GM19463 (cell line): ENCODE measurements at regions not wholly inside any gene's neighbourhood (a gene's known extent, or its start where the extent isn't known, plus 50 kb on each side); places are given as distances from the start of the nearest gene placed in this dataset.

ENCODE experiments used
- ATAC-seq: cut with Tn5 transposase; IDR thresholded peaks from one replicate; pipeline ENCODE4 v1.9.1; 2021; ENCODE audit warnings: mild to moderate bottlenecking, moderate library complexity; ENCODE audit not compliant: unreplicated experiment

DNA sequence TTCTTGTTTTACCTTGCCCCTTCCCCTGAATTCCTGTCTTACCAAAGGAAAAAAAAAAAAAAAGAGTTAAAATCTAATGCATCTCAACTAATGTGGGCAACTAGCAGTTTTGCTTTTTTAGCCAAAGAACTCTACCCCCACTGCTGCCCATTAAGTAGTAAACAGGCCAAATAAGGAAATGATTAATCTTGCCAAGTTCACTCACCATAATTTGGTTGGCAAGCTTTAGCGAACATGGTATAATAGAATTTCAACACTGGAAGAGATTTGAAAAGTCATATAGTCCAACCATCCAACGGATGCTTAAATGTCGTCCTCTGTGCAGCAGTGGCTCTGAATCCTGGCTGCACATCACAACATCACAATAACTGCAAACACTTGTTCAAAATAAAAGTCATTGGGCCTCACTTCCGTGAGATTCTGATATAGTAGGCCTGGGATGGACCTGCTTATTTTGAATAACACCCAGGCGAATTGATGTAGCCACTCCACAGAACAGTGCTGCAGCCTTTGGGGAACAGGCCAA lies 142.0 kb upstream of the UBE2E1 start:
- no peak for ATAC-seq

GRCh38 chr3:23664459-23664858 lies 141.3 kb upstream of the UBE2E1 start:
- no peak for ATAC-seq

DNA sequence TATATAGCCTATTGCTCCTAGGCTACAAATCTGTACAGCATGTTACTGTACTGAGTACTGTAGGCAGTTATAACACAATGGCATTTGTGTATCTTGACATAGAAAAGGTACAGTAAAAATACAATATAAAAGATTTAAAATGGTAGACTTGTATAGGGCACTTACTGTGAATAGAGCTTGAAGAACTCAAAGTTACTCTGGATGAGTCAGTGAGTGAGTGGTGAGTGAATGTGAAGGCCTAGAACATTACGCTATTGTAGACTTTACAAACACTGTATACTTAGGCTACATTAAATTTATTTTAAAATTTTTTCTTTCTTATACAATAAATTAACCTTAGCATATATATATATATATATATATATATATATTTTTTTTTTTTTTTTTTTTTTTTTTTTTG lies 140.0 kb upstream of the UBE2E1 start:
- no peak for ATAC-seq

- no peak for ATAC-seq
These were observed 138.9 kb upstream of the UBE2E1 start for GRCh38 chr3:23666818-23667217.

- peak; percentile 47 for ATAC-seq
These were observed 138.0 kb upstream of the UBE2E1 start for GRCh38 chr3:23667536-23668429.

- no peak for ATAC-seq
These were observed 137.3 kb upstream of the UBE2E1 start for GRCh38 chr3:23668430-23668904.

DNA sequence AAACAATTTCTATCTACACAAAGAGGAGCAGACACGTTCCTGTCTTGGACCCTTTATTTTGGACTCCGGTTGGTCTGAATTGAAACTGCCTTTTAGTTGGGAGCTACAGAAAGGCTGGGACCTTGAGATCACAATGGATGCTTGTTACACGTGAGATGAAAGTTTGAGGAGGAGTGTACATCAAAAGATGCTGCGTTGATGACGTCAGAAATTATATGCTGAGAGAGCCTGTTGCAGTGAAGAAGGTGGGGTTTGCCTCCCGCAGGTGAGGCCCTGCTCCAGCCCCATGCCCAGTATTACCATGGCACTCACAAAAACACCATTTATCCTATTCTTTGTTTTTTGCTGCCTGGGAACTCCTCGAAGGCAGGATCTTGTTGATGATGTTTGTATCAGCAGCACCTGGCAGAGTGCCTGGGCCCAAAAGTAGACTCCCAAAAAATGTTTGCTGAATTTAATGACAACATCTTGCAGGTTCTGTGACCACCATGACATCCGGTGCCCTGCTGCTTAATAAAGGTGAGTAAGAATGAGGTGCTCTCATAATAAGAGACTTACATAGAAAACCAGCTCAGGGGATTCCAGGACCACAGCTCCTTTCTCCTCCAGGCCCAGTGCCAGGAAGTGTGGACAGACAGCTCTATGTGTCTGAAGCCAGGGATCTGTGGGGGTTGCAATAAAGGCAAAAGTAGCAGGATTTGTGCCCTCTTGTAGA lies 136.1 kb upstream of the UBE2E1 start:
- ATAC-seq: no peak

GRCh38 chr3:23671851-23672589 lies 133.7 kb upstream of the UBE2E1 start:
- ATAC-seq: no peak

DNA sequence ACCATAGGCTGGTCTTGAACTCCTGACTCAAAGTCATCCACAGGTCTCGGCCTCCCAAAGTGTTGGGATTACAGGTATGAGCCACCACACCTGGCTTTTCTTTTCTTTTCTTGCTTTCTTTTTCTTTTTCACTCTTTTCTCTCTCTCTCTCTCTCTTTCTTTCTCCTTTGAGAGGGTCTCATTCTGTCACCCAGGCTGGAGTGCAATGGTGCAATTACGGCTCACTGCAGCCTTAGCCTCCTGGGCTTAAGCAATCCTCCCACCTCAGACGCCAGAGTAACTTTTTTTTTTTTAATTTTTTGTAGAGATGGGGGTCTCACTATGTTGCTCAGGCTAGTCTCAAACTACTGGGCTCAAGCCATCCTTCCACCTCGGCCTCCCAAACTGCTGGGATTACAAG lies 133.1 kb upstream of the UBE2E1 start:
- ATAC-seq: no peak

DNA sequence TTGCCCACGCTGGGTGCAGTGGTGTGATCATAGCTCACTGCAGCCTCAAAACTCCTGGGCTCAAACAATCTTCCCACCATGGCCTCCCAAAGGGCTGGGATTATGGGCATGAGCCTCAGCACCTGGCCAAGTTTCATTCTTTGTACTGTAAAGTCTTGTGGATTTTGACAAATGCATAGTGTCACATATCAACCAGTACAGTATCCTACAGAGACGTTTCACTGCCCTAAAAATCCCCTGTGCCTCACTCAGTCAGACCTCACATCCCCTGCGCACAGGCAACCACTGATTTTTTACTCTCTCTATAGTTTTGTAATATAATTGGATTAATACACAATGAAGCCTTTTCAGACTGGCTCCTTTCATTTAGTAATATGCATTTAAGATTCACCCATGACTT lies 130.7 kb upstream of the UBE2E1 start:
- ATAC-seq: no peak

GRCh38 chr3:23676093-23676492 lies 129.7 kb upstream of the UBE2E1 start:
- ATAC-seq: no peak

DNA sequence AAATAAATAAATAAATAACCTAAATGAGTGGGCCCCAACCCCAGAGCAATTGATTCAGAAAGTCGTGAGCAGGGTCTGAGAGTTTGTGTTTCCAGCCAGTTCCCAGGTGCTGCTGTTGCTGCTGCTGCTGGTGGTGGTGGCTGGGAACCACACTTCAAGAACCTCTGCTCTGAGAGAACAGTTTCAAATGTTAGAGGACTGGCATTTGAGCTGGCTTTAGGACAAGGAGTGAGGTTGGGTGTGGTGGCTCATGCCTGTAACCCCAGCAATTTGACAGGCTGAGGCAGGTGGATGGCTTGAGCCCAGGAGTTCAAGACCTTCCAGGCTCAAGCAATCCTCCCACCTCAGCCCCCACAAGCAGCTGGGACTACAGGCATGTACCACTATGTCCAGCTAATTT lies 123.1 kb upstream of the UBE2E1 start:
- no peak for ATAC-seq

DNA sequence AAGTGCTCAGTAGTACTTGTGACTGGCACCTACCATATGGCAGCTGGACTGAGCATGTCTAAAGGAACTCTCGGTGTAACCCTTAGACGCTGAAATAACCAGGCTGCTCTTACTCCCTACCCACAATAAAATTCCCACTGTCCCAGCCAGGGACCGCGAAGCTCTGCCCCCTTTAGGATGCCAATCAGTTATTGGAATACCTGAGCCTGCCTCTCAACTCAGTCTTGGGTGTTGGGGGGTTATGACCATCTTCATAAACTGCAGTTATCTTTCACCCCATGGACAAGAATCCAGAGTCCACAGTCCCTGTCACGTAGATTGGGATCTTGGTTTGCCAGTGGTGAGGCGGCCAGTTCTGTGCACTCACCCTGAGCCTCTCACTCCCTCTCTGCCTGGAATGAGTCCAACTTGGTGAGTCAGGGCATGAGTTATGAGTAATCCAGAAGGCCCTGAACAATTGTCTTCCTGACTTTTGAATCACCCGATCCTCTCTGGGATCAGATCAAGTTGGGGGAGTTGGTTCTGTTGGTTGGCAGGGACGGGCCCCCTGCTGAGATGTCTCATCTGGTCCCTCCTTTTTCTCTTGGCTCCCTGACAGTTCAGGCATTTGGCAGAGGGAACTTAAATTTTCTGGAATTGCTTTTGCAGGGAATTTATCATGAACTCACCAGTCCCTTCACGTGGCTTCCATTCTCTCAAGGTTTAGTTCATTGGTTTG lies 120.1 kb upstream of the UBE2E1 start:
- ATAC-seq: no peak

DNA sequence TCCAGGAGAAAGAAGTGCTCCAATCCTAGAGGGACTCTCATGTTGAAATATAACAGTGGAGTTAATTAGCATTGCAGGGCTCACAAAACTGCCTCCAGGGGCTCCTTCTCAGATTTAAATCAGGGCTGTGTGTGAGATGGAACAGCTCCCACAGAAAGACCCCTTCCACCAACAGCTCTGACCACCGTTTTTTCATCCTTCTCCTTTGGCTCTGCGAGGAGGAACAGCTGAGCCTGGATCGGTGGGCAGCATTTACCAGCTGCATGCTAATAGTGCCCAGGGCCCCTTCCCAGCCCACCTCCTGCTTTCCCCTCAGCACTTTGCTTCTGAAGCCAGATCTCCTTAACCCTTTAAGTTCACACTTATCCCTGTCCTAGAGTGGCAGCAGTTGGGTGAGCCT lies 119.2 kb upstream of the UBE2E1 start:
- no peak for ATAC-seq

DNA sequence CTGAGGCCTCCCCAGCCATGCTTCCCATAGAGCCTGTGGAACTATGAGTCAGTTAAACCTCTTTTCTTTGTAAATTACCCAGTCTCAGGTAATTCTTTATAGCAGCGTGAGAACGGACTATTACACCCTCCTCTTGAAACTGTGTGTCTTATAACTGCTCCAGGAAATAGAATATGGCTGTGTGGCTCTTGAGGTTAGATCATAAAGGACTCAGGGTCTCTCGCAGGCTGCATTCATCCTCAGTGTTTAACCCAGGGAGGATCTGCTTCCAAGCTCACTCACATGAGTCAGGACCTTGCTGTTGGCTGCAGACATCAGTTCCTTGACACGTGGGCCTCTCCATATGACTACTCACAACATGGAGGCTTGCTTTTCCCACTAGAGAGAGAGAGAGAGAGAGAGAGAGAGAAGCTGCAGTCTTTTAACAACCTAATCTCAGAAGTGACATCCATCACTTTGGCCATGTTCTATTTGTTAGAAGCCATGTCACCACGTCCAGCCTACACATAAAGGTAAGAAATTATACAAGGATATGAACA lies 114.3 kb upstream of the UBE2E1 start:
- ATAC-seq: no peak

DNA sequence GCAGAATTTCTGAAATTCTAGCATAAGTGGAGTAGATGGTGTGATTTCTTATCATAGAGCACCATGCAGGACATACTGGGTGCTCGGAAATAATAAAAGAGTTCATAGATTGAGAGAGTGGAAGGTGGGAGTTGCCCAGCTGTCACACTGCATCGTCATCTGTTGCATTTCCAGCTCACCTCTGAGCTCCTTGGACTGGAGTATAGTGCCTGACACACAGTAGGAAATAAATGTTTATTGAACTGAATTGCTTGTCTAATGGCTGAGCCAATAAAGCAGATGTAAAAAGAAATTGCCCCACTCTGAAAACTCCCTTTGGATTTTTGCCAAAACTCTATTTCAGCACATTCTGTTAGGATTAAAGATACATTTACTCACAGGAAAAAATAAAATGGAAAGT lies 108.9 kb upstream of the UBE2E1 start:
- no peak for ATAC-seq

DNA sequence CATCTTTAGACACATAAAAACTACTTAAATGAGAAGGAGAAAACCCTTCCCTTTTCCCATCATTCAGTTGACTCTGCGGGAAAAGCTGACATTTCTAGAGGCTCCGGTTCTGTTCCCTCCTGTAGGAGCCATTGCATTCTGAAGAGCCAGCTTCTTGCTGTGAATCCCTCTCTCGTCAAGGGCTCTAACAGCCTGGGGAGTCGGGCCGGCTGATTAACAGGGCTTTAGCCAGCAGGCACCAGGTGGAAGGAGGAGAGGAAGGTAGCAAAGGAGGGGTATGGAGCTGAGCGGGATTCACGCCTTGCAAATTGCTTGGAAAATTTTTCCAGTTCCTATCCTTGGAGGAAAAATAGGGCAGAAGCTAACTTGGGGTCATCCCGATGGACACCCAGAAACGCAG lies 108.3 kb upstream of the UBE2E1 start:
- no peak for ATAC-seq

DNA sequence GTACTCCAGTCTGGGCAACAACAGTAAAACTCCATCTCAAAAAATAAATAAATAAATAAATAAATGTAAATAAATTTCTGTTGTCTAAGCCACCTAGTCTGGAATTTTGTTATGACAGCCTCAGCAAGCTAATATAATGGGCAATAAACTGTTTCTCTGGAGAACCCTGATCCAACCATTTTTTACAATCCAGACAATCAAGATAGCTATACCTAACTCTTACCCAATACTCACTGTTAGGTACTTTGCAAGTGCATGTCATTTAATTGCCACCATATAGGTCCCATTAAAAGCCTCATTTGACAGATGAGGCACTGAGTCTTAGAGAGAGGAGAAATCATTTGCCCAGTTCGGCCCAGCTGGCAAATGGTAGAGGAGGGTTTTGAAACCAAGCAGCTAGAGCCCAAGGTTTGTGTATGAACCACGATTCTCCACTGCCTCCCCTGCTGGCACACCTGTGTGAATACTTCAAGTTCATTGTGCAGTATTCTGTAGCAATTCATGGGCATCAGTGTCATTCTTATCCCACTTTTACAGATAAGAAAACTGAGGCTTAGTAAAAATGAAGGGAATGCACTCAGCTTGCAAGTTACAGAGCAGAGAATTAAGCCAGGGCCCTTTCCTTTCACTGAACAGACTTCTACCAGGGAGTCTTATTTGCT lies 107.0 kb upstream of the UBE2E1 start:
- no peak for ATAC-seq

DNA sequence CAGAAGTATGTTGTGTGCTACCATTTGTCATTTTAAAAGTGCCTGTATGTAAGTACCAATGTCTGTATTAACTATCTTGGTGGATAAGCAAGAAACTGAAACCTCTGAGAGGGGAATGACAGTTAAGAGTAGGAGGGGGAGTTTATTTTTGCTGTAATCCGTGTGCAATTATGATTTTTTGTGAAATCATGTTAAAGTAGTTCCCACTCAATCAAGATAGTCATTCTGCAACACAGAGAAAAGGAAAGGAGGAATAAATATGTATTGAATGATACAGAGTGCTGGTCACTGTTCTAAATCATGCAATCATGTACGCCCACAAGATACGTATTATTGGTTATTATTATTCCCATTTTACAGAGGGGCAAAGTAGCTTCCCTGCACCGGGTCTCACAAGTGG lies 105.1 kb upstream of the UBE2E1 start:
- ATAC-seq: no peak
